SU-DHL-6 (cell line): ENCODE measurements at regions not wholly inside any gene's neighbourhood (a gene's known extent, or its start where the extent isn't known, plus 50 kb on each side); places are given as distances from the start of the nearest gene placed in this dataset.

ENCODE experiments used
- EZH2phosphoT487 ChIP-seq: fragments of 200-600 bp; sonication (generic), shearing (Covaris generic); conservative IDR thresholded peaks from 2 replicates; pipeline ENCODE4 v1.6.1; 2018; ENCODE audit warnings: mild to moderate bottlenecking, antibody characterized with exemption, low read length, moderate library complexity, mixed read lengths
- TF ChIP-seq, protein P1 (sequence below): fragments of 200-600 bp; sonication (generic); IDR thresholded peaks from one replicate; pipeline ENCODE4 v1.5.1; 2017; ENCODE audit warnings: antibody characterized with exemption, mild to moderate bottlenecking, low read length, moderate library complexity; ENCODE audit not compliant: insufficient read depth, poor library complexity, severe bottlenecking

DNA sequence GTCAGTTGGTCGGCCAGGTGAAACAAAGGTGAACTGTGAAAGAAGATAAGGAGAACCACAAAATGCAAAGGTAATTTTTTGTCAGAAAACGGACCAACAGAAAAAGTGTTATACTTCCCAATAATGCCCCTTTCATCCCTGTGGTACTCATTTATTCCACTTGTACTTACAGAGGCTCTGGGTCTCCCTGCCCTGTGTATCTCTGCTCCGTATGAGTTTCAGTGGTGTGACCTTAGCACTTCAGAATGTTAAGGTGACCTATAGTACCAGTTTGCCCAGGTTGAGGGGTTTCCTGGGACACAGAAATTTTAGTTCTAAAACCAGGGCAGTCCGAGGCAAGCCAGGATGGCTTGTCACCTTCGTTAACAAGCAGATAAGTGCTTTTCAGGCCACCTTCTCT lies 254.8 kb downstream of the OLFM3 start:
- TF ChIP-seq, protein P1, sequence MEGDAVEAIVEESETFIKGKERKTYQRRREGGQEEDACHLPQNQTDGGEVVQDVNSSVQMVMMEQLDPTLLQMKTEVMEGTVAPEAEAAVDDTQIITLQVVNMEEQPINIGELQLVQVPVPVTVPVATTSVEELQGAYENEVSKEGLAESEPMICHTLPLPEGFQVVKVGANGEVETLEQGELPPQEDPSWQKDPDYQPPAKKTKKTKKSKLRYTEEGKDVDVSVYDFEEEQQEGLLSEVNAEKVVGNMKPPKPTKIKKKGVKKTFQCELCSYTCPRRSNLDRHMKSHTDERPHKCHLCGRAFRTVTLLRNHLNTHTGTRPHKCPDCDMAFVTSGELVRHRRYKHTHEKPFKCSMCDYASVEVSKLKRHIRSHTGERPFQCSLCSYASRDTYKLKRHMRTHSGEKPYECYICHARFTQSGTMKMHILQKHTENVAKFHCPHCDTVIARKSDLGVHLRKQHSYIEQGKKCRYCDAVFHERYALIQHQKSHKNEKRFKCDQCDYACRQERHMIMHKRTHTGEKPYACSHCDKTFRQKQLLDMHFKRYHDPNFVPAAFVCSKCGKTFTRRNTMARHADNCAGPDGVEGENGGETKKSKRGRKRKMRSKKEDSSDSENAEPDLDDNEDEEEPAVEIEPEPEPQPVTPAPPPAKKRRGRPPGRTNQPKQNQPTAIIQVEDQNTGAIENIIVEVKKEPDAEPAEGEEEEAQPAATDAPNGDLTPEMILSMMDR = no peak
- no peak for TF ChIP-seq EZH2phosphoT487
